GM19467 (cell line): ENCODE measurements at regions not wholly inside any gene's neighbourhood (a gene's known extent, or its start where the extent isn't known, plus 50 kb on each side); places are given as distances from the start of the nearest gene placed in this dataset.
A peak's percentile ranks its signal among the peaks of the same experiment; 100 is the strongest.

Experiments
- ATAC-seq: cut with Tn5 transposase; IDR thresholded peaks from one replicate; pipeline ENCODE4 v1.9.1; 2021; ENCODE audit warnings: mild to moderate bottlenecking, moderate library complexity; ENCODE audit not compliant: unreplicated experiment

DNA sequence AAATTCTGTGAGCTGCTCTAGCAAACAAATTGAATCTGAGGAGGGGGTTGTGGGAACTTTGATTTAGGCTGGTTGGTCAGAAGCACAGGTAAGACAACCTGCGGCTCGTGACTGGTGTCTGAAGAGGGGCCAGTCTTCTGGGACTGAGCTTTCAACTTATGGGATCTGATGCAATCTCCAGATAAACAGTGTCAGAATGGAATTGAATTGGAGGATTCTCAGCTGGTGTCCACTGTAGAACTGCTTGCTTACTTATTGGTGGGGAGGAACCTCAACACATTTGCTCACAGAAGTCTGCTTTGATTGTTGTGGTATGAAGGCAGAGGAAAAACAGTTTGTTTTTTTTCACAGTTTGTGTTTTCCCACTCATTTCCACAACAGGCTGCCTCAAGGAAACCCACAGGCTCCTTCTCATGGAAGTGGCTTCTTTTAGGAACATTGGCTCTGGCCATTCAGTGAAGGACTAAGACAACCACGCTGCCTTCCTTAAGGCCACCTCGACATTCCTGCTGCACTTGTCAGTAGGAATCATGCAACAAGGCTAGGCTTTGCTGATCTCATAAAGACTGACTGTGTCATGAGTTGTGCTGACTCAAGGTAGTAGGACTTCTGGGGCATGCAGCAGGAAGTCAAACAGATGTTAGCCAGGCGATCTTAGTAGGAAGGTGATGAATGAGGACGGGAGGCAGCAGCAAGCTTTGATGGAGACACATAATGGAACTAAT is 104.7 kb downstream of the TSN start:
- ATAC-seq: no peak

DNA sequence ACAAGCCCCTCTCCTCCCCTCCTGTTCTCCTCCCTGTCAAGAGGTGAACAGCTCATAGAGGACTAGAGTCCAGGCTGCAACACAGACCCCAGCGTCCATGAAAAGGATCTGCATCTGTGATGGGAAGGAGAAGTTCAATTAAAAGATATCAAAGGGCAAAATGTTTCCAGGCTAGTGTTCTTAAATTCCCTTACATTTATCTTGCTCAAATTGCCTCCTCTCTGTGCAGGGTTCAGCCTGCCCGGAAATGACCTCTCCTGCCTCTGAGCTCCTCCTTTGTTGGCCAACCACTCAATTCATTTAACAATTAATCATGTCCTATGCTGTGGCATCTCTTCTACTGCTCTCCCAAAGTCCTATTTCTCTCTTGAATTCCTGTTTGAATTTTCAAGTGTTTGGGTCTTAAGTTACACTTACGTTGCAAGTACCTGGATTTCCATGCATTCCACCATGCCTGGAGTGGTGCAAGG is 105.3 kb downstream of the TSN start:
- no peak for ATAC-seq

DNA sequence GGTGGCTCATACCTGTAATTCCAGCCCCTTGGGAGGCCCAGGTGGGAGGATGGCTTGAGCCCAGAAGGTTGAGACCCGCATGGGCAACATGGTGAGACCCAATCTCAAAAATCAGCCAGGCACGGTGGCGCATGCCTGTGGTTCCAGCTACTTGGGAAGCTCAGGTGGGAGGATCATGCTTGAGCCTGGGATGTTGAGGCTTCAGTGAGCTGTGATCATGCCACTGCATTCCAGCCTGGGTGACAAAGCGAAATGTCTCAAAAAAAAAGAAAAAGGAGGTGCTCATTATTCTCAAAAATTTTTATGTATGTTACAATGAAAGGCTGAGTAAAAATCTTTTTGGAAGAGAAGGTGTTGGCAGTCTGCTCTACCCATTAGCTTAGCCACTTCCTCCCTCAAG is 106.8 kb downstream of the TSN start:
- ATAC-seq: no peak

DNA sequence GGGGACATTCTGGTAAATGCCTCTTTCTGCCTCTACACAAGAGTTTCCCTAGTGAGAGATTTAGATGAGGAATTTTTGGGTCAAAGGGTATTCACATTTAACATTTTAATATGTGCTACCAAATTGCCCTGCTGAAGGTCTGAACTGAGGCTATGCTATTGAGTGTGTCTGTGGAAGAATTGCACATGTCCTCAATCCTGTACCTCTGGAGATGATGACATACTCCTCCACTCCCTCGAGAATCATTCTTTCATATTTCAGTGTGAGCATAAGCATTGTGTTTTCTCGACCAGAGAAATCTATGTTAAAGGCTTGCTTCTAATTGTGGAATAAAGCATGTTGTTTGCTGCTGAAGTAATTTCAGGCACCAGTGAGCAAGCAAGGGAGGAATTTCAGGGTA is 110.5 kb downstream of the TSN start:
- no peak for ATAC-seq

DNA sequence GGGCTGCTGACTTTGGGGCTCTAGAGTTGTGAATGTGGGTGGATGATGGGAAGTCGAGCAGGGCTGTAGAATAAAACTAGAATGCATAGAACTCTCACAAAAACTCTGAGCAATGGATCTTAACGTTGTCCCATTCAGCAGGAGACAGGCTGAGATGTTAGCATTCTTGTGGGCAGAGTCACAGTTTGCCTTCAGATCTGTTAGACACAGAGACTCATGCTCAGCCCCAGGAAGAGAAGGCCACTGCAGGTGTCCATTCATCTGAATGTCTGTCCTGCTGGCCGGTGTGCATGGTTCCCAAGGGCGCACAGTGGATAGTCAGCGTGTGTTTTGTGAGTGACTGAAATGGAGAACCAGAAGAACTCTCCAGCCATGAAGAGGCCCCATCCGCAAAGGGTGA is 111.3 kb downstream of the TSN start:
- no peak for ATAC-seq

DNA sequence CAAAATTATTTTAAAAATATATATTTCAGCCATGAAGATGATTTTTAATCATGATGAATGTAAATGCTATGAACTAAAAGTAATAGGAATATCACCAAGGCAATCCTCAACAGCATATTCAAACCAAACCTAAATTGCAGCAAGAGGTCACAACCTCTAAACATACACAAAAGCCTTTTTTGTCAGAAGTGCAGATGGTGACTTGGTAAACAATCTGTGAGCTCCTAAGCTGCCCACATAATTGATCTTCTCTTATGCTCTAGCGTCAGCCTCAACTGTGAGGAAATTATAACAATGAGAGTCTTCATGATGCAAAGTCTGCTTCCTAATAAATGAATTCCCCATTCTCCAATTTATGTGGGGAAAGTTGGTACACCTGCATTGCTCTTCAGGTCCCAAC is 113.2 kb downstream of the TSN start:
- no peak for ATAC-seq

DNA sequence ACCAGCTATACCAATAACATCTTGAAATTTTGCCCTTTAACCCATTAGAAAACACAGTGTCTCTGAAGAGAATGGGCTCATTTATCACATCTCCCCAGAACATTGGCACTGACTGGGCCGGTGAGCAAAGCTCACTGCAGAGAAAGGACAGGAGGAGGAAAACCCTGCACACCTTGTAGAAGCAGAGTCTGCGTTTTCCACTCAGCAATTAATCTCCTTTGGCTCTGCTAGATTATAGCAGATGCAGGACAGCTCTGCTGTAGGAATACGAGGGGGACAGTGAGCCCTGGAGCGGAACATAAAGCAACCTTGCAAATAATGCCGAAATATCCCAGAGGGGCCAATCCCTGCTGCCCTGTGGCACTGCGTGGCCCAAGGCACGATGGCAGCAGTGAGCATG is 113.9 kb downstream of the TSN start:
- no peak for ATAC-seq

DNA sequence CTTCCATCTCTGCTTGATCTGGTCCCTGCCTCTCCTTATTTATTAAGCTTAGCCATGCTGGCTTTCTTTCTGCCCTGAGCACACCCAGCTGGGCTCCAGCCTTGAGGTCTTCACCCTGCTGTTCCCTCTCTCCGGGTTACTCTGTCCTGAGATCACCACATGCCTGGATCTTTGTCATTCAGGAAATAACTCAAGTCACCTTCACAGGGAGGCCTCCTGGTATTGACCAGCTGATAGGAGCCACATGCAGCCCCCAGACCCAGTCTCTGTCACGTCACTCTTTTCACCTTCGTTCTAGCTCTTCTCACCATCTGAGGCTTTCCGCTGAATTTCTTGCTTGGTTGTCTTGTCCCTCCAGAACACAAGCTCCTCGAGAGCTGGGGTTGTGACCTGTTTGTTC is 114.4 kb downstream of the TSN start:
- no peak for ATAC-seq

DNA sequence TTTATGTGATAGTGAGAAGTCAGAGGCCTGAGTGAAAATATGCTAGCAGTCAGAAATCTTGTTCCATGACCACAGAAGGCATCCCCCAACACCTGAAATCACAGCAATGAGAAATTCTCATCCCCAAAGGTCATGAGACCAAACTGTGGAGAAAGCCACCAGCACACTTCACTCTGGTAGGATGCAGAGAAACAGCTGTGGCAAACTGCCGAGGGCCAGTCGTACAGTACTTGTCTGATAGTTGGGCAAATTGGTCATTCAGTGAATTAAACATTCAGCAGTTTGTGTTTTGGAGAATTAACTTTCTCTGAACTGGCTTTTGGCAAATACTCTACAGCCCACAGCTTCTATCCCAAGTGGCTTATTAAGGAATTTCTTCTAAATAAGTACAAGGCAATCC is 117.2 kb downstream of the TSN start:
- no peak for ATAC-seq

DNA sequence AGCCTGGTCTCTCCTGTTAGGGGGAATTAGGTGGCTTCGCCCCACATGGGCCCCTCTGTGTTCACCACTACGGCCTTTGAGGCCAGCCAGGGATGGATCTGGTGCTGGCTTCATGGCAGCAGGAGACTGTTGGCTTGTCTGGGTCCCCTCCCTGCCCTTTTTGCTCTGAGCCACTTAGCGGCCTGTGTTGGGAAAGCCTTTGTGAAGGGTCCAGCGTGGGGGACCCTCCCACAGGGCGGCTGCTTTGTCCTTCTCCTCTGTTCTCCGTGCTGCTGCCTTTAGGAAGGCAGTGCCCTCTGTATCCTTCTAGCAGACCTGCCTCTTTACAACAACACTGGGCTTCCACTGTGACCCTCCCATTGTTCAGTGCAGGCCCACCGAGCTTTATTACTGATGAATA is 118.4 kb downstream of the TSN start:
- no peak for ATAC-seq

DNA sequence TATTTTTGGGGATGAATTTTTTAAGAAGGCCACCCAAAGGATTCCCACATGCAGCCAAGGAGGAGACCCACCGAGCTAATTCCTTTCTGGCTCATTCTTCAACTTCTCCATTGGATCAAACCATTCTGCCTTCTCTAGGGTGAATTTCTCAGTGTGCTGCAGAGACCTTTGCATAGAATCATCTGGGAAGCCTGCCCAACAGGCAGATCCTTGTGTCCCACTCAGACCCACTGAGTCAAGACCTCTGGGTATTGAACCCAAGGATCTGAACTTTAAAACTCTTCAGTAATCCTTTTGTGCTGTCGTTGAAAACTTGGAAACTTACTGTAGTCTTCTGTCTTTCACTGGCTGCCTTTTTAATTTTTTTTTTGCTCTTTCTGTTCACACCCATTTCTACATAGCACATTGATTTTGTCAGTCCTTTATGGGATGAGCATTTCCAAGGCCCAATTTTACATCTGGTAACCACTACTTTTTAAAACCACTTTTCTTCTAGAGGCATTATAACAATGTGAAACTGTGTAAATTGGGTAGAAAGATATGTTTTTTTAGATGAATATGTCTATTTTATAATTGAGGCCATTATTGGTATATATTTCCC is 120.2 kb downstream of the TSN start:
- no peak for ATAC-seq

DNA sequence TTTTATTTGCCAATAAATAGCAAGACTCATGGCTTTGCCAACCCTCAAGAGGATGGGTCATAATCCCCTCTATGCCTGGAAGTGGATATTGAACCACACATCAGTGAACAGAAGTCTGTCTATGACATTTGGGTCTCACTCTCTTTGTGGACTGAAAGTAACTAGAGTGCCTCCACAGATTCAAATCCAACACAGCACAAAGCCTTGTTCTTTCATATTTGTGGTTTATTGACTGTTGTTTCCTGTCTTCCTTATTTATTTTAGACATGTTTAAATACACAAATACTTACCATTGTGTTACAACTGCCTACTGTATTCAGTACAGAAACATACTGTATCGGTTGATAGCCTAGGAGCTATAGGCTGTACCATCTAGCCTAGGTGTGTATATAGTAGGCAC is 121.9 kb downstream of the TSN start:
- no peak for ATAC-seq

DNA sequence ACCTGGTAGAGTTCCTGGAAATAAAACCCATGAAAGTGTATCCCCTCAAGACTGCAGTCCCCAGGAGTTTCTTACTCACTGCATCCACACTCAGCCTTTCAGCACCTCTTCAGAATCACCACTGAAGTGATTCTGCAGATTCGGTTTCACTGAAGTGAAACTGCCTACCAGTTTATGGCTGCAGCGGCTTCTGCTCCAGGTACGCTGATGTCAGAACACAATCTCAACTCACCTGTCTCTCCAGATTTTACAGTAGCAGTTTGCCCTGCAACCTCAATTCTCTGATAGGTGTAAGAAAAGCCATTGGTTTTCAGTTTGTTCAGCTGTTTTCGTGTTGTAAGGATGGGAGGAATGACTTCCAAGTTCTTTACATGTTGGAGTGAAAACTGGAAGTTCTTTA is 124.8 kb downstream of the TSN start:
- ATAC-seq: no peak

DNA sequence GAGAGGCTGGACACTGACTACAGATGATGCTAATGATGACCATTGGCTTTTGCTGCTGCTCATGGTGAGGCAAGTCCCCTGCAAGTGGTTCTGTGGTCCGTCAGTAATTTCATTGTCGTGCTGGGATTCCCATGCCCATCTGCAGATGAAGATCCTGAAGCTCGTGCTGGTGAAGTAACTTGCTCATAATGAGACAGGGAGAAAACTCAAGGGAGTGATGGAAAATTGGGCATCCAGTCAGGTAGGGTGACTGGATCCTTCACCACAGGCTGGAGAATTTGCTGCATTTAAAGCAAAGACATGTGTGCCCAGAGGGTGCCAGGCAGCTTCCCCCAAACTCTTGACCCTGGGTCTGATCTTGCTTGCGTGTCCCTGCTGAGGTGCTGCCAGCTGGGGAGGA is 125.6 kb downstream of the TSN start:
- ATAC-seq: no peak

DNA sequence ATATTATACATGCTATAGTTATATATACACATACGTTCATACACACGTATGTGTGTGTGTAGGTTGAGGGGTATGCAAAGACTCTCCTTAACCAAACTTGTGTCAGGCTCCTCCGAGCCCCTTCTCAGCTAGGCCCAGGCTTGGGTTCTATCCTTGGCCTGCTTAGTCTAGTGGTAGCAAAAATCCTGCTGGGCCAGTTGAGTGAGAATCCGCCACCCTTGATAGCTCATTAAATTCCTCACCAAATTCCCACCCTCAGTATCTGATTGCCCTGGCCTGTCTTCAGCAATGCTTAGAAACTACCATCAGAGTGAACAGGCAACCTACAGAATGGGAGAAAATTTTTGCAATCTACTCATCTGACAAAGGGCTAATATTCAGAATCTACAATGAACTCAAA is 126.5 kb downstream of the TSN start:
- no peak for ATAC-seq

DNA sequence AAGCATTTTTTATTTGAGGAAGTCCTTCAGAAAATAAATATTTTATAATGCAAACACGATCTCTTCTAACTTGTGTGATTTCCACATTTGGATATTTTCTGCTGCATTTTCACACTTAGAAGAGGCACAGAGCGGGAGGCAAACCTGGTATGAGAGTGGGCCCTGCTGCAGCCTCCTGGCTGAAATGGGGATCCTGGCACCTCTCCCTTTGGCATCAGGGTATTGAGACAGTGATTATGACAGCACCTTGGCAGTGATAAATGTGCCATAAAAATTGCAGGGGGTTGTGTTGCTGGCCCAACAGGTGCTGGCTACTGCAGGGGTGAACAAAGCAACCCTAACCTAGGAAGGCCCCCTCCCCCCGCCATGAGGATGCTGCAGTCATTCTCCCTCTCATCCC is 128.6 kb downstream of the TSN start:
- no peak for ATAC-seq

DNA sequence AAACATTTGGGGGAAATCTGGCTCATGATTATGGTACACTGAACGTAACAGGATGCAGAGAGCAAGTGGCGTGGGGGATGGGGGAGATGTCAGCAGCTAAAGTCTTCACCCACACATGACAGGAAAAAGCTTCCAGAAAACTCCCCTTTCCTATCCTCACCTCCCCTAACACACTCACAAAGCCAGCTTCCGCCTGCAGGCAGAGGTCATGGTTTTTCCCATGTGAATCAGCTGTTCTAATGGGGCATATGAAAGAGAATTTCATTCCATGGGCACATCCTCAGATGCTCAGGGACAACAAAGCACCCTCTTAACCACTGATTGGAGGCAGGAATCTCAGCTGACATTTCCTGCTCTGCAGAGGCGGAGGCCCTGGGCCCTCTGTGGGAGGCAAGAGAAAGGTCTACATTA is 129.1 kb downstream of the TSN start:
- ATAC-seq: no peak

DNA sequence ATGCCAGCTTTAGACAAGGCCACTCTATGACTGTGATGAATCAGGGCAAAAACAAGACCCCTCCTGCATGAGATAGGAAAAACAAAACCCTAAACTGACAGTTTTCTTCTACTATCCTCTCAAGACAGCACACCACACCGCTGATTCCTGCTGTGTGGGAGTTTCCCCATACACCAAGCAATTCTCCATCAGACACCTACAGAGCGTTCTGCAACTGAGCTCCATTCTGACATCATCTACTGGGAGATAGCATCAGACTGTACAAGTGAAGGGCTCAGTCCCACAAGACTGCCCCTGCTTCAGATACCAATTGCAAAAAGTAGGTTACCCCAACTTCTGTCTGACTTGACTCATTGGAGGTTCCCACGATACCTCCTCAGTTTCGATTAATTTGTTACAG is 130.6 kb downstream of the TSN start:
- ATAC-seq: no peak

DNA sequence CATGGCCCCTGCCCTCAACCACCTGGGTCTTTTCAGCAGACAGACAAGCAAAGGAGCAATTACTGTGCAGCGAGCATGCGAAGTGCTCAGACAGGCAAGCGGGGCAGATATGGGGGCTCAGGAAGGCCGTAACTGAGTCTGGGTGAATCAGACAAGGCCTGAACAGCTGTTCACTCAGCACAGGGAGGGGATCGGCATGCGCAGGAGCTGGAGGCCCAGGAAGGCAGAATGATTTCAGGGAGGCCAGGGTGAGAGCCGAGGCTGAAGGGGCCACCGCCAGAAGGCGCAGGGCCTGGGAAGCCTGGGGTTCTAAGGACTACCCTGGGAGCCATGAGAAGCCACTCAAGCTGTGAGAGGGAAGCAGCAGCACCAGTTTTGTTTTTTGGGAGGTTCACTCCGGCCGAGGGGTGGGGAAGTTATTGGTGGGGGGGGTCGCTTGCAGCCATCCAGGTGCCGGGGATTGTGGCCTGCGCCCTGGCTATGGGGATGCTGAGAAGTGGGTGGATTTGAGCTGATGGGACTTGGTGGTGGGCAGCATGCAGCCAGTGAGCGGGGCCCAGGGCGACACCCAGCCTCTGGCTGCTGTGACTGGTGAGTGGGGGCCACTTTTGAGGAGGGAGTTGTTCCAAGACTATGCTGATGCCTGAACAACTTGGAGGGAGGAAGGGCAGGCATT is 132.2 kb downstream of the TSN start:
- no peak for ATAC-seq

DNA sequence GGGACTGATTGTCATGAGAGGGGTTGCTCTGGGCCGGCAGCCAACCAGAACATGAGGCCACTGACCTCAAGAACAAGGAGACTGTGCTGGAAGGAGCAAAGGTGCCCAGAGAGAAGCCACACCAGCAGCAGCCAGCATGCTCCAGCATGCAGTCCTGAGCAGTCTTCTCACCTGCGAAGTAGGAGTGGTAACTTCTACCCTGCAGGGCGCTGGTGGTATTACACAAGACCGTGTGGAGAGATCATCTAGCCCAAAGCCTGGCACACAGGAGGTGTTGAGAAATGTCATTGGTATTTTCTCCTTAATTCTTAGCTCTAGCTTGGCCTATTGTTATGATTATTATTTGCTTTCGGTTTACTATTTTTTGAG is 132.7 kb downstream of the TSN start:
- peak; percentile 90 for ATAC-seq

DNA sequence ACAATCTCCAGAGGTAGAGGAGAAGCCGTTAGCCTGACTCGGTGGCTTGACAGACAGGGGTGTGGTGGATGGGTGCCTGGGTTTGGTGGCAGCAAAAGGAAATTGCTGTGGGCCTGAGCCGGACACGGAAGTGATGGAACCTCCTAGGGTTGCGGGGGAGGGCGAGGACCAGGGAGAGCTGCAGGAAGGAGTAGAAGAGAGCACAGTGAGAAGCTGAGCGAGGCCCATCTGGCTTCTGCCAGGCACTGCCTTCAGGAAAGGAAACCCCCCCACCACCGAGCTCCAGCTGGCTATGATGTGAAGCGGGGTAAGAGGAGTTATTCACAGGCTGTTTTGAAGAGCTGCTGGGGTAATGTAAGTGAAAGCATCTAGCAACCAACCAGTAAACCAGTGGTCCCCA is 134.6 kb downstream of the TSN start:
- ATAC-seq: no peak
